ENCODE measurements at regions not wholly inside any gene's neighbourhood (a gene's known extent, or its start where the extent isn't known, plus 50 kb on each side); places are given as distances from the start of the nearest gene placed in this dataset.

GRCh38 chr5:155915601-155916000, 411.4 kb upstream of the SGCD start:
- no peak for TF ChIP-seq CTCF (IDR thresholded peaks at IDR 0.05)
- no peak for TF ChIP-seq POLR2AphosphoS5 (IDR thresholded peaks at IDR 0.05; ENCODE audit: low read depth, low read length)
- TF ChIP-seq REST (IDR thresholded peaks at IDR 0.05; ENCODE audit: insufficient read depth in 1 of 2, low read depth in 2 of 2, low read length in 1 of 2): no peak
- no peak for TF ChIP-seq SIN3A (IDR thresholded peaks at IDR 0.05; ENCODE audit: borderline replicate concordance, insufficient read depth, low read depth, low read length)
